GM12891 (cell line): ENCODE measurements at regions not wholly inside any gene's neighbourhood (a gene's known extent, or its start where the extent isn't known, plus 50 kb on each side); places are given as distances from the start of the nearest gene placed in this dataset.

ENCODE experiments used
- POLR2A ChIP-seq: IDR thresholded peaks from 2 replicates; pipeline ENCODE4 v1.6.1; 2011; ENCODE audit warnings: low read depth, low read length, control low read depth
- POLR2AphosphoS5 ChIP-seq: IDR thresholded peaks from 2 replicates; pipeline ENCODE4 v1.6.1; 2011; ENCODE audit warnings: low read depth, low read length, control low read depth
- SPI1 ChIP-seq: IDR thresholded peaks from 2 replicates; pipeline ENCODE4 v1.6.1; 2011; ENCODE audit warnings: low read depth, low read length, control low read depth
- TAF1 ChIP-seq: IDR thresholded peaks from 2 replicates; pipeline ENCODE4 v1.6.1; 2011; ENCODE audit warnings: low read depth, low read length, control low read depth

DNA sequence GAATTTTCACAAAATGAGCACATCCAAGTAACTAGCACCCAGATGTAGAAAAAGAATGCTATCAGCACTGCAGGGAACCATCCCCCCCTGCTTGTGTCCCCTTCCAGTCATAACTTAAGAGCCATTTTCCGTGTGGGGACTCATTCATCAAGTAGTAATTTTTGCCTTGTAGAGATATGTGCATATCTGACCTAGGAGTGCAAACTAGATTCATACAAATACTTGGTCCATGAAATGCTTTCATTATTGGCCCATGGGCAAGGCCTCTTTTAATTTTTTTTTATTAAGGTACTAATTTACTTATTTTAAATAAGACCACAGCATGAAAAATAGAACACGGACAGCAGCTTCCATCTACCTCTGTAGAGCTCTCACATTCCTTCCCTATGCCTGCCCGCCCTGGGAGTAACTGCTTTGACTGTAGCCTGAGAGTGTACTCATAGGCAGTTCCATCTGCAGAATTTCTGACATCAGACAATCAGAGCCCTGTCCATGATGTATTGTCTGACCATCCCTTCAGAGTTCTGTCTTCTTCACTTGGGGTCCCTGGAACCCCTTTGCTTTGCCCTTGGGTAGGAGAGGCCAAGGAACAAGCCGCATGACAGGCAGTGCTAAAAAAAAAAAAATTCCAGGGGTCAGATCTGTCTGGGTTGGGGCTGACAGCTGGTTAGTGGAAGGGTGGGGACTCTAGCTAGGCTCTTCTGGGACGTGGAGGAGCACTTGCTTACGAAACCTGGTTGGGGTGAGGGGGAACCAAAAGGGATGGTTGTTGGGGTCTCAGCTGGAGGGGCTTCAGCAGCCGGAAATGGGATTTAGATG, 131.7 kb downstream of the C12orf75 start:
- TF ChIP-seq SPI1 (no peak), POLR2A (no peak), TAF1 (no peak), POLR2AphosphoS5 (no peak)
